ENCODE measurements at regions not wholly inside any gene's neighbourhood (a gene's known extent, or its start where the extent isn't known, plus 50 kb on each side); places are given as distances from the start of the nearest gene placed in this dataset.

DNA sequence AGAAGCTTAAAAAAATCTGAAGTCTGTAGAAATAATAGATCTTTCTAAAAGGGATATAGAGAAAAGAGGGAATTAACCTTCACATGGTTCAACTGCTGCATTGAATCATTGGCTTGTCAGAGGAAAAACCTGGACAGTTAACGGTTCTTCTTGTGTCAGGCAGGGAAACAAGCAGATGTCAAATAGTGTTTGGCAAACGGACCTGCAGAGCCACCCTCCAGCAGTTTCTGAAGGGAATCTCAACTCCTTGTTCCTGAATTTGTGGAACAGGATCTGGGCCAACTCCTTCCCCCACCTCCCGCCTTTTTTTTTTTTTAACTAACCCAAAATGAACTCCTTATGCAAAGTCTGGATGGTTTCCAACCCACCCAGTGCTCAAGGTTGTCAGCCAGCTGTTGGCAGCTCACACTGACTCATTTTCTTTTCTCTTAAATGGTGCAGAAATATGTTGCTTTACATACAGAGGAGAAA is 187.3 kb downstream of the CAND1 start:
- POLR2A ChIA-PET (ENCODE audit: unreplicated experiment) = no interaction called here
- no peaks in the 10 kb centered on the region for H3K9me1 ChIP-seq (ENCODE audit: insufficient read depth, low read length)
- no peak overlapping the region for H3K4me3 ChIP-seq (ENCODE audit: insufficient read depth, low read depth, low read length)
- no peak overlapping the region for H2BK120ac ChIP-seq (ENCODE audit: low read depth, low read length)
- no peaks in the 10 kb centered on the region for H3K36me3 ChIP-seq (ENCODE audit: control insufficient read depth, insufficient read depth, low read length)
- dilution Hi-C loops (cut with HindIII; ENCODE audit: low sequenced_read_pairs, unreplicated experiment) = no loop called here
- H3K4me2 ChIP-seq (ENCODE audit: low read depth, low read length) = no peak overlapping the region
- H3K18ac ChIP-seq (ENCODE audit: low read depth, low read length) = no peak overlapping the region
- no peak overlapping the region for H3K23ac ChIP-seq (ENCODE audit: low read depth, low read length)
- no peak overlapping the region for H3K4ac ChIP-seq (ENCODE audit: low read depth, low read length)
- DNase-seq (peak; percentile 77), ATAC-seq (ENCODE audit: low read depth) (0 out of 2 replicates have a peak, but pooled peaks have one; percentile 24)
- no peak overlapping the region for H3K27ac ChIP-seq (ENCODE audit: insufficient read depth, low read length)
- no peaks in the 10 kb centered on the region for H3K4me1 ChIP-seq (ENCODE audit: control insufficient read depth, insufficient read depth, low read length)
- no peak overlapping the region for H2AFZ ChIP-seq (replicated peaks; ENCODE audit: low read length, poor library complexity)
- no peak overlapping the region for H2BK15ac ChIP-seq (ENCODE audit: low read depth, low read length)
- no peak overlapping the region for H4K5ac ChIP-seq (ENCODE audit: low read depth, low read length)
- H2AK9ac ChIP-seq (replicated peaks; ENCODE audit: low read depth, low read length, poor library complexity) = no peak overlapping the region
- H3K27me3 ChIP-seq (ENCODE audit: control insufficient read depth, insufficient read depth, low read length) = no peaks in the 10 kb centered on the region; the same call in 1 of the 2 replicates
- intact Hi-C loops (cut with micrococcal nuclease) = no loop called here
- H3K9ac ChIP-seq (ENCODE audit: low read depth, low read length) = no peak overlapping the region
- CTCF ChIA-PET = interaction anchor here (1.1 kb wide), 1 partner anchor 100 kb away, joined by 5 read pairs; no protein-coding TSS in a partner anchor
- no peak overlapping the region for H2BK20ac ChIP-seq (ENCODE audit: low read depth, low read length)
- no peaks in the 10 kb centered on the region for H4K20me1 ChIP-seq (ENCODE audit: insufficient read depth, low read length)
- H4K91ac ChIP-seq (ENCODE audit: insufficient read depth, low read depth, low read length) = no peak overlapping the region
- BruUV-seq (replicated peaks) = no TSS peak
- H3K9me3 ChIP-seq (ENCODE audit: control insufficient read depth, insufficient read depth, low read length) = no peaks in the 10 kb centered on the region
- TF ChIP-seq MAZ (IDR thresholded peaks at IDR 0.05; ENCODE audit: borderline replicate concordance, low read depth, low read length) (no peak), RAD21 (IDR thresholded peaks at IDR 0.05; ENCODE audit: low read length) (no peak), MAFK (IDR thresholded peaks at IDR 0.05; ENCODE audit: low read depth, low read length) (no peak), POLR2A (IDR thresholded peaks at IDR 0.05; ENCODE audit: low read depth, low read length) (no peak), SMC3 (IDR thresholded peaks at IDR 0.05; ENCODE audit: low read depth, low read length) (no peak), MXI1 (IDR thresholded peaks at IDR 0.05; ENCODE audit: borderline replicate concordance, low read depth, low read length) (no peak), FOS (IDR thresholded peaks at IDR 0.05; ENCODE audit: low read depth, low read length) (no peak), RCOR1 (IDR thresholded peaks at IDR 0.05; ENCODE audit: insufficient replicate concordance, low read length) (no peak)
- TF ChIP-seq, protein P1, sequence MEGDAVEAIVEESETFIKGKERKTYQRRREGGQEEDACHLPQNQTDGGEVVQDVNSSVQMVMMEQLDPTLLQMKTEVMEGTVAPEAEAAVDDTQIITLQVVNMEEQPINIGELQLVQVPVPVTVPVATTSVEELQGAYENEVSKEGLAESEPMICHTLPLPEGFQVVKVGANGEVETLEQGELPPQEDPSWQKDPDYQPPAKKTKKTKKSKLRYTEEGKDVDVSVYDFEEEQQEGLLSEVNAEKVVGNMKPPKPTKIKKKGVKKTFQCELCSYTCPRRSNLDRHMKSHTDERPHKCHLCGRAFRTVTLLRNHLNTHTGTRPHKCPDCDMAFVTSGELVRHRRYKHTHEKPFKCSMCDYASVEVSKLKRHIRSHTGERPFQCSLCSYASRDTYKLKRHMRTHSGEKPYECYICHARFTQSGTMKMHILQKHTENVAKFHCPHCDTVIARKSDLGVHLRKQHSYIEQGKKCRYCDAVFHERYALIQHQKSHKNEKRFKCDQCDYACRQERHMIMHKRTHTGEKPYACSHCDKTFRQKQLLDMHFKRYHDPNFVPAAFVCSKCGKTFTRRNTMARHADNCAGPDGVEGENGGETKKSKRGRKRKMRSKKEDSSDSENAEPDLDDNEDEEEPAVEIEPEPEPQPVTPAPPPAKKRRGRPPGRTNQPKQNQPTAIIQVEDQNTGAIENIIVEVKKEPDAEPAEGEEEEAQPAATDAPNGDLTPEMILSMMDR (conservative IDR thresholded peaks at IDR 0.05; ENCODE audit: low read depth, low read length) = no peak
- WGBS, 2 experiments (ENCODE audit: extremely low coverage in 2 of 2, insufficient read length in 1 of 2) = 0% methylated on average over 1 of the region's 3 CpGs; no CpG with 5 or more reads in 1 of the 2 experiments
- H4K8ac ChIP-seq (ENCODE audit: low read depth in 2 of 2, low read length in 2 of 2) = no peak overlapping the region
- H2AK5ac ChIP-seq (ENCODE audit: low read depth, low read length) = no peak overlapping the region
- H3K56ac ChIP-seq (ENCODE audit: extremely low read depth, insufficient read depth, low read length) = no peak overlapping the region
- no peak overlapping the region for H2BK5ac ChIP-seq (ENCODE audit: low read depth, low read length, poor library complexity, severe bottlenecking)
- H3K79me1 ChIP-seq (ENCODE audit: low read depth in 1 of 2, low read length in 2 of 2) = no peaks in the 10 kb centered on the region
- H3K14ac ChIP-seq (replicated peaks; ENCODE audit: low read depth, low read length) = no peak overlapping the region
- in situ Hi-C loops (cut with MboI; ENCODE audit: low sequenced_read_pairs) = no loop called here
